ENCODE measurements at regions not wholly inside any gene's neighbourhood (a gene's known extent, or its start where the extent isn't known, plus 50 kb on each side); places are given as distances from the start of the nearest gene placed in this dataset.

DNA sequence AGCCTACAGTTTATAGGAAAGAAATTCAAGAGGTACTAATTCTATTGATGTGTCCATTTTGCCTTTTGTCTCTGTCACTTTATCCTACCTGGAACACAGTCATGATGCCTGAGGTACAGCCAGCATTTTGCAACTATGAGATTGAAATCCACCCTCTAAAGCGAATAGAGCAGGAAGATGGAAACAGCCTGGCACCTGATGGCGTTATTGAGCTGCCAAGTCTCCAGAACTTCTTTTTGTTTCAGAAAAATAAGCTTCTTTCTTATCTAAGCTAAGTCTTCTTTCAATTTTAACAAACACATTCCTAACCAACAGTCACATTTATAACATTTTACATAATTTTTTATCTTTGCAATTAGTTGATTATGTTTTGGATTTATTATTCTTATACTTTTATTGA, 182.1 kb downstream of the PAWR start:
- H3K4me1 ChIP-seq (ENCODE audit: control insufficient read depth, insufficient read depth, low read length) = no peaks in the 10 kb centered on the region
- H3K9me3 ChIP-seq (replicated peaks; ENCODE audit: control insufficient read depth, insufficient read depth, low read length) = no peaks in the 10 kb centered on the region
- BruUV-seq (replicated peaks) = no TSS peak
- TF ChIP-seq MTA3 (IDR thresholded peaks at IDR 0.05; ENCODE audit: borderline replicate concordance, low read length) (no peak), CBX5 (IDR thresholded peaks at IDR 0.05; ENCODE audit: low read depth) (no peak), SRF (IDR thresholded peaks at IDR 0.05; ENCODE audit: low read depth in 2 of 2, low read length in 2 of 2) (no peak), BCL11A (IDR thresholded peaks at IDR 0.05; ENCODE audit: low read depth, low read length) (no peak), HDAC2 (IDR thresholded peaks at IDR 0.05) (no peak), DPF2 (IDR thresholded peaks at IDR 0.05) (no peak), TCF7 (IDR thresholded peaks at IDR 0.05; ENCODE audit: borderline replicate concordance) (no peak), RCOR1 (conservative IDR thresholded peaks at IDR 0.05; ENCODE audit: low read depth, low read length) (no peak), CREM (IDR thresholded peaks at IDR 0.05; ENCODE audit: low read depth) (no peak), NR2F1 (conservative IDR thresholded peaks at IDR 0.05) (no peak), RB1 (IDR thresholded peaks at IDR 0.05; ENCODE audit: borderline replicate concordance) (no peak), TBL1XR1 (IDR thresholded peaks at IDR 0.05; ENCODE audit: low read depth, low read length) (no peak), CHD1 (IDR thresholded peaks at IDR 0.05; ENCODE audit: low read depth, low read length) (no peak), ZNF24 (IDR thresholded peaks at IDR 0.05) (no peak)
- TF ChIP-seq, protein P1, sequence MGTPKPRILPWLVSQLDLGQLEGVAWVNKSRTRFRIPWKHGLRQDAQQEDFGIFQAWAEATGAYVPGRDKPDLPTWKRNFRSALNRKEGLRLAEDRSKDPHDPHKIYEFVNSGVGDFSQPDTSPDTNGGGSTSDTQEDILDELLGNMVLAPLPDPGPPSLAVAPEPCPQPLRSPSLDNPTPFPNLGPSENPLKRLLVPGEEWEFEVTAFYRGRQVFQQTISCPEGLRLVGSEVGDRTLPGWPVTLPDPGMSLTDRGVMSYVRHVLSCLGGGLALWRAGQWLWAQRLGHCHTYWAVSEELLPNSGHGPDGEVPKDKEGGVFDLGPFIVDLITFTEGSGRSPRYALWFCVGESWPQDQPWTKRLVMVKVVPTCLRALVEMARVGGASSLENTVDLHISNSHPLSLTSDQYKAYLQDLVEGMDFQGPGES (IDR thresholded peaks at IDR 0.05) = no peak
- TF ChIP-seq, protein P2, sequence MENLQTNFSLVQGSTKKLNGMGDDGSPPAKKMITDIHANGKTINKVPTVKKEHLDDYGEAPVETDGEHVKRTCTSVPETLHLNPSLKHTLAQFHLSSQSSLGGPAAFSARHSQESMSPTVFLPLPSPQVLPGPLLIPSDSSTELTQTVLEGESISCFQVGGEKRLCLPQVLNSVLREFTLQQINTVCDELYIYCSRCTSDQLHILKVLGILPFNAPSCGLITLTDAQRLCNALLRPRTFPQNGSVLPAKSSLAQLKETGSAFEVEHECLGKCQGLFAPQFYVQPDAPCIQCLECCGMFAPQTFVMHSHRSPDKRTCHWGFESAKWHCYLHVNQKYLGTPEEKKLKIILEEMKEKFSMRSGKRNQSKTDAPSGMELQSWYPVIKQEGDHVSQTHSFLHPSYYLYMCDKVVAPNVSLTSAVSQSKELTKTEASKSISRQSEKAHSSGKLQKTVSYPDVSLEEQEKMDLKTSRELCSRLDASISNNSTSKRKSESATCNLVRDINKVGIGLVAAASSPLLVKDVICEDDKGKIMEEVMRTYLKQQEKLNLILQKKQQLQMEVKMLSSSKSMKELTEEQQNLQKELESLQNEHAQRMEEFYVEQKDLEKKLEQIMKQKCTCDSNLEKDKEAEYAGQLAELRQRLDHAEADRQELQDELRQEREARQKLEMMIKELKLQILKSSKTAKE (IDR thresholded peaks at IDR 0.05; ENCODE audit: low read depth, poor library complexity, severe bottlenecking) = no peak
- TF ChIP-seq, protein P3, sequence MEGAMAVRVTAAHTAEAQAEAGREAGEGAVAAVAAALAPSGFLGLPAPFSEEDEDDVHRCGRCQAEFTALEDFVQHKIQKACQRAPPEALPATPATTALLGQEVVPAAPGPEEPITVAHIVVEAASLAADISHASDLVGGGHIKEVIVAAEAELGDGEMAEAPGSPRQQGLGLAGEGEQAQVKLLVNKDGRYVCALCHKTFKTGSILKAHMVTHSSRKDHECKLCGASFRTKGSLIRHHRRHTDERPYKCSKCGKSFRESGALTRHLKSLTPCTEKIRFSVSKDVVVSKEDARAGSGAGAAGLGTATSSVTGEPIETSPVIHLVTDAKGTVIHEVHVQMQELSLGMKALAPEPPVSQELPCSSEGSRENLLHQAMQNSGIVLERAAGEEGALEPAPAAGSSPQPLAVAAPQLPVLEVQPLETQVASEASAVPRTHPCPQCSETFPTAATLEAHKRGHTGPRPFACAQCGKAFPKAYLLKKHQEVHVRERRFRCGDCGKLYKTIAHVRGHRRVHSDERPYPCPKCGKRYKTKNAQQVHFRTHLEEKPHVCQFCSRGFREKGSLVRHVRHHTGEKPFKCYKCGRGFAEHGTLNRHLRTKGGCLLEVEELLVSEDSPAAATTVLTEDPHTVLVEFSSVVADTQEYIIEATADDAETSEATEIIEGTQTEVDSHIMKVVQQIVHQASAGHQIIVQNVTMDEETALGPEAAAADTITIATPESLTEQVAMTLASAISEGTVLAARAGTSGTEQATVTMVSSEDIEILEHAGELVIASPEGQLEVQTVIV (IDR thresholded peaks at IDR 0.05; ENCODE audit: borderline replicate concordance, partially characterized antibody) = no peak
- TF ChIP-seq, protein P4, sequence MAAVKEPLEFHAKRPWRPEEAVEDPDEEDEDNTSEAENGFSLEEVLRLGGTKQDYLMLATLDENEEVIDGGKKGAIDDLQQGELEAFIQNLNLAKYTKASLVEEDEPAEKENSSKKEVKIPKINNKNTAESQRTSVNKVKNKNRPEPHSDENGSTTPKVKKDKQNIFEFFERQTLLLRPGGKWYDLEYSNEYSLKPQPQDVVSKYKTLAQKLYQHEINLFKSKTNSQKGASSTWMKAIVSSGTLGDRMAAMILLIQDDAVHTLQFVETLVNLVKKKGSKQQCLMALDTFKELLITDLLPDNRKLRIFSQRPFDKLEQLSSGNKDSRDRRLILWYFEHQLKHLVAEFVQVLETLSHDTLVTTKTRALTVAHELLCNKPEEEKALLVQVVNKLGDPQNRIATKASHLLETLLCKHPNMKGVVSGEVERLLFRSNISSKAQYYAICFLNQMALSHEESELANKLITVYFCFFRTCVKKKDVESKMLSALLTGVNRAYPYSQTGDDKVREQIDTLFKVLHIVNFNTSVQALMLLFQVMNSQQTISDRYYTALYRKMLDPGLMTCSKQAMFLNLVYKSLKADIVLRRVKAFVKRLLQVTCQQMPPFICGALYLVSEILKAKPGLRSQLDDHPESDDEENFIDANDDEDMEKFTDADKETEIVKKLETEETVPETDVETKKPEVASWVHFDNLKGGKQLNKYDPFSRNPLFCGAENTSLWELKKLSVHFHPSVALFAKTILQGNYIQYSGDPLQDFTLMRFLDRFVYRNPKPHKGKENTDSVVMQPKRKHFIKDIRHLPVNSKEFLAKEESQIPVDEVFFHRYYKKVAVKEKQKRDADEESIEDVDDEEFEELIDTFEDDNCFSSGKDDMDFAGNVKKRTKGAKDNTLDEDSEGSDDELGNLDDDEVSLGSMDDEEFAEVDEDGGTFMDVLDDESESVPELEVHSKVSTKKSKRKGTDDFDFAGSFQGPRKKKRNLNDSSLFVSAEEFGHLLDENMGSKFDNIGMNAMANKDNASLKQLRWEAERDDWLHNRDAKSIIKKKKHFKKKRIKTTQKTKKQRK (IDR thresholded peaks at IDR 0.05; ENCODE audit: low read depth, low read length) = no peak
- no peak overlapping the region for H3K4me2 ChIP-seq (ENCODE audit: control insufficient read depth, insufficient read depth)
- intact Hi-C loops (cut with micrococcal nuclease; ENCODE audit: unreplicated experiment) = no loop called here
- ChIA-PET CTCF (no interaction called here), SMC1A (ENCODE audit: uncharacterized antibody, unreplicated experiment) (no interaction called here), RAD21 (ENCODE audit: unreplicated experiment) (no interaction called here), POLR2A (no interaction called here)
- H4K20me1 ChIP-seq (ENCODE audit: control insufficient read depth, insufficient read depth) = no peaks in the 10 kb centered on the region
- 69% methylated on average over 2 of the region's 2 CpGs for WGBS (ENCODE audit: insufficient coverage, insufficient replicate concordance, low lambda C conversion rate, missing lambda C conversion rate)
- no peak for DNase-seq (ENCODE audit: low read depth, low spot score)
- no peaks in the 10 kb centered on the region for H3K79me2 ChIP-seq (ENCODE audit: control insufficient read depth, insufficient read depth, low read length)
- ATAC-seq = no peak
- no peak for FAIRE-seq
- H3K36me3 ChIP-seq (ENCODE audit: control insufficient read depth in 2 of 2, insufficient read depth in 2 of 2, low read length in 1 of 2) = no peaks in the 10 kb centered on the region
- no peak overlapping the region for H3K9ac ChIP-seq (ENCODE audit: control insufficient read depth, insufficient read depth, low read length)
- no peak overlapping the region for H3K4me3 ChIP-seq
- no peaks in the 10 kb centered on the region for H3K27me3 ChIP-seq (replicated peaks in 1 of 2; ENCODE audit: control insufficient read depth in 2 of 2, insufficient read depth in 2 of 2, low read length in 1 of 2)
- in situ Hi-C loops (cut with MboI) = no loop called here
- H2AFZ ChIP-seq (ENCODE audit: control insufficient read depth, low read depth, low read length) = no peak overlapping the region
- H3K27ac ChIP-seq (ENCODE audit: control insufficient read depth, insufficient read depth) = no peak overlapping the region
